Mammary epithelial cell (primary cell): ENCODE measurements at regions not wholly inside any gene's neighbourhood (a gene's known extent, or its start where the extent isn't known, plus 50 kb on each side); places are given as distances from the start of the nearest gene placed in this dataset.

Experiments used
- EZH2 ChIP-seq: IDR thresholded peaks from 2 replicates; pipeline ENCODE4 v1.6.1; 2012; ENCODE audit warnings: low read length, inconsistent platforms, borderline replicate concordance
- TF ChIP-seq, protein P1 (sequence below), 2 donors: IDR thresholded peaks in 1 of 2; conservative IDR thresholded peaks in 1 of 2; 2 replicates each; pipeline ENCODE4 v1.5.1; 2011 to 2012; ENCODE audit warnings: inconsistent platforms in 2 of 2, low read length in 2 of 2, mild to moderate bottlenecking in 2 of 2, control low read depth in 1 of 2, low read depth in 1 of 2; ENCODE audit not compliant: insufficient read depth in 1 of 2; ENCODE audit errors: extremely low read depth in 1 of 2

DNA sequence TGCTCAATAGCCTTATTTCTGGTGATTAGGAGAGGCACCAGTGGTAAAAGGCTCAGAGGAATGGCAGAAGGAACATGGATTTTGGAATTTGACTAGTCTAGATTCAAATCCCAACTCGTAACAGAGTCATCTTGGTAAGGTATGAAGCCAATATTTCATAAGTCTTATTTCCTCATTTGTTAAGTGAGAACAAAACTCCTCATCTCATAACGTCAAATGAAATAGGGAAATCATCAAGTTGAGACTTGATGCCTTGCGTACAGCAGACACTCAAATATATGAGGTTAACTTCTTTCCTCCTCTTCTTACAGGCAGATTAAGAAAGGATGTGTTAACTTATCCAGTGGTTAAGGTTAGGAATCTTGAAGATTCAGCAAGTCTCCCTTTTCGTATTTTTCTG lies 189.2 kb downstream of the DLEU7 start:
- TF ChIP-seq, protein P1, sequence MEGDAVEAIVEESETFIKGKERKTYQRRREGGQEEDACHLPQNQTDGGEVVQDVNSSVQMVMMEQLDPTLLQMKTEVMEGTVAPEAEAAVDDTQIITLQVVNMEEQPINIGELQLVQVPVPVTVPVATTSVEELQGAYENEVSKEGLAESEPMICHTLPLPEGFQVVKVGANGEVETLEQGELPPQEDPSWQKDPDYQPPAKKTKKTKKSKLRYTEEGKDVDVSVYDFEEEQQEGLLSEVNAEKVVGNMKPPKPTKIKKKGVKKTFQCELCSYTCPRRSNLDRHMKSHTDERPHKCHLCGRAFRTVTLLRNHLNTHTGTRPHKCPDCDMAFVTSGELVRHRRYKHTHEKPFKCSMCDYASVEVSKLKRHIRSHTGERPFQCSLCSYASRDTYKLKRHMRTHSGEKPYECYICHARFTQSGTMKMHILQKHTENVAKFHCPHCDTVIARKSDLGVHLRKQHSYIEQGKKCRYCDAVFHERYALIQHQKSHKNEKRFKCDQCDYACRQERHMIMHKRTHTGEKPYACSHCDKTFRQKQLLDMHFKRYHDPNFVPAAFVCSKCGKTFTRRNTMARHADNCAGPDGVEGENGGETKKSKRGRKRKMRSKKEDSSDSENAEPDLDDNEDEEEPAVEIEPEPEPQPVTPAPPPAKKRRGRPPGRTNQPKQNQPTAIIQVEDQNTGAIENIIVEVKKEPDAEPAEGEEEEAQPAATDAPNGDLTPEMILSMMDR (conservative IDR thresholded peaks at IDR 0.05 in 1 of 2, IDR thresholded peaks at IDR 0.05 in 1 of 2; ENCODE audit: extremely low read depth in 1 of 2, insufficient read depth in 1 of 2, low read depth in 1 of 2, low read length in 2 of 2): no peak
- no peak for TF ChIP-seq EZH2
